ENCODE measurements at regions not wholly inside any gene's neighbourhood (a gene's known extent, or its start where the extent isn't known, plus 50 kb on each side); places are given as distances from the start of the nearest gene placed in this dataset.
"Not testable (repeated sequence)": the region's sequence is repeated elsewhere in the genome, so short reads cannot be mapped to it uniquely, and the experiment has no call there.

DNA sequence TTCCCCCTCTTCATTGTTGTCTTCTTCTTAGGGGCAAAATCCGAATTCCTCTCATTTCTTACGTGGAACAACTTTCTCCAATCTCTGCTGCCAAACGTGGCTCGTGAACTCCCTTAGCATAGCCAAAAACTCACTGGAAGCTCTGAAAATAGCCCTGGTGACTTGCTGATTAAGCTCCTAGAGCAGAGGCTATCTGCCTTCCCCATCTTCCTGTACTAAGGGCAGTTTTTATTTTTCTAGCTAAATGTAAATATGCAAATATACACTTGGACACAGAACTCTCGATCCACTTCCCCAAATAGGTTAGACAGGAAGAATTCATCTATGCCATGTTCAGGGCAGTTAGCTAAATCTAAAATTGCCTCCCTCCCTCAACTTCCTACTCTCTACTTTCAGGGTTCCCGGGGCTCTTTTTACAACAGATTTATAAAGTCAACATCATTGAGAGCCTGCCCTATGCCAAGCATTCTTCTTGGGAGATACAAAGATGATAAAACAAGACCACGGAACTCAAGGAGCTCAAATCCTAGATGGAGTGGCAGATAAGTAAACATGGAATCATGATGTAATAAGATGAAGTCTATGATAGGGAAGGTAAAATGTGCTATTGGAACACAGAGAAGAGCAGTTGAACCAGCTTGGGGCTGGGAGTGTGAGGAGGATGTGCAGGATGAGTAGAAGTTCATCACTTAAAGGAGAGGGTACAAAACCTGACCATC, 59.4 kb upstream of the FMOD start (continued):
- TF ChIP-seq, protein P1, sequence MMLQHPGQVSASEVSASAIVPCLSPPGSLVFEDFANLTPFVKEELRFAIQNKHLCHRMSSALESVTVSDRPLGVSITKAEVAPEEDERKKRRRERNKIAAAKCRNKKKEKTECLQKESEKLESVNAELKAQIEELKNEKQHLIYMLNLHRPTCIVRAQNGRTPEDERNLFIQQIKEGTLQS (IDR thresholded peaks at IDR 0.05), result no peak
- TF ChIP-seq EZH2 (IDR thresholded peaks at IDR 0.05) (no peak), ZNF274 (IDR thresholded peaks at IDR 0.05; ENCODE audit: low read depth, low read length) (no peak), SRF (IDR thresholded peaks at IDR 0.05; ENCODE audit: low read depth) (no peak), JUND (IDR thresholded peaks at IDR 0.05) (no peak), RAD21 (IDR thresholded peaks at IDR 0.05; ENCODE audit: low read depth) (no peak), REST (IDR thresholded peaks at IDR 0.05; ENCODE audit: low read depth) (no peak), EGR1 (IDR thresholded peaks at IDR 0.05; ENCODE audit: low read depth) (no peak), SIN3A (IDR thresholded peaks at IDR 0.05; ENCODE audit: low read depth) (no peak)

- H3K27ac ChIP-seq (ENCODE audit: low read depth, low read length); H4K20me1 ChIP-seq (ENCODE audit: insufficient read depth); H3K79me2 ChIP-seq (ENCODE audit: insufficient read depth, low read length); H3K4me1 ChIP-seq (ENCODE audit: control insufficient read depth in 1 of 2, insufficient read depth in 2 of 2, low read length in 2 of 2); POLR2A ChIA-PET; H3K9ac ChIP-seq (ENCODE audit: low read length); BruUV-seq (replicated peaks); H3K9me2 ChIP-seq (ENCODE audit: insufficient read depth); H2AFZ ChIP-seq (ENCODE audit: low read depth, low read length, poor library complexity, severe bottlenecking); intact Hi-C loops (cut with micrococcal nuclease); H3K4me3 ChIP-seq (replicated peaks in 1 of 2; ENCODE audit: low read depth in 1 of 2, low read length in 2 of 2); H3K36me3 ChIP-seq (ENCODE audit: control insufficient read depth in 1 of 2, insufficient read depth in 2 of 2, low read length in 2 of 2); H3K9me3 ChIP-seq (ENCODE audit: control insufficient read depth in 1 of 2, insufficient read depth in 1 of 2, low read depth in 1 of 2, low read length in 2 of 2); RAD21 ChIA-PET (ENCODE audit: low non-redundant PET in 1 of 2, low total read pairs in 2 of 2, uncharacterized antibody in 2 of 2, unreplicated experiment in 2 of 2); H3K27me3 ChIP-seq (ENCODE audit: insufficient read depth, low read length); H3K4me2 ChIP-seq (ENCODE audit: low read length); CTCF ChIA-PET; ATAC-seq; DNase-seq (ENCODE audit: low read depth, low spot score): not testable (repeated sequence)
Measured at GRCh38 chr1:203411431-203411830, 60.5 kb upstream of the FMOD start.

All from HCT116 (cell line).